Right cardiac atrium (tissue), 5 donors: ENCODE measurements at regions not wholly inside any gene's neighbourhood (a gene's known extent, or its start where the extent isn't known, plus 50 kb on each side); places are given as distances from the start of the nearest gene placed in this dataset.
"Not testable (repeated sequence)": the region's sequence is repeated elsewhere in the genome, so short reads cannot be mapped to it uniquely, and the experiment has no call there.

ENCODE experiments used
- ATAC-seq, 2 donors: fragments of 200-7000 bp; cut with Tn5 transposase; one replicate each; pipeline versions ENCODE4 v1.8.0 to v1.9.1; 2020; ENCODE audit warnings: moderate library complexity in 2 of 2, mild to moderate bottlenecking in 1 of 2
- DNase-seq, 3 donors: peaks; one replicate each; pipeline ENCODE4 v3.0.0-alpha.2; 2020
- H3K27ac ChIP-seq: one replicate; pipeline ENCODE4 v1.5.1; 2013; ENCODE audit warnings: mild to moderate bottlenecking, low read length, control low read depth, moderate library complexity
- H3K27me3 ChIP-seq: one replicate; pipeline ENCODE4 v1.6.1; 2013; ENCODE audit not compliant: control insufficient read depth, insufficient read depth
- H3K4me1 ChIP-seq: one replicate; pipeline ENCODE4 v1.6.1; 2013; ENCODE audit warnings: low read length; ENCODE audit not compliant: control insufficient read depth, insufficient read depth
- H3K4me3 ChIP-seq: one replicate; pipeline ENCODE4 v1.5.1; 2013; ENCODE audit warnings: low read length, control low read depth
- H3K9me3 ChIP-seq: one replicate; pipeline ENCODE4 v1.6.1; 2013; ENCODE audit warnings: low read length; ENCODE audit not compliant: control insufficient read depth
- WGBS: extraction: QIAGEN DNeasy Blood & Tissue Kit; methylation state at CpG from one replicate; pipeline ENCODE4 v1.1.7; 2013; 5-methylcytosine and 5-hydroxymethylcytosine counted together
- intact Hi-C, 4 donors: fragments of 100-400 bp; cut with DNase I; formaldehyde crosslinking; loops; one replicate each; pipeline versions ENCODE4 v1.11.0 to v1.14.0; 2022 to 2023
- donor health status: healthy with polysubstance abuse.
- donor health status: DM: no; HTN: yes; CAD: no.
- donor health status: DM: no; HTN: no; CAD: no.
- donor health status: DM: no; HTN: yes; CAD: no; lungs with severe emphysema.
- donor health status: DM: yes; HTN: yes; CAD: no.

- H3K27ac ChIP-seq, DNase-seq, intact Hi-C loops, H3K4me1 ChIP-seq, H3K9me3 ChIP-seq, H3K27me3 ChIP-seq, ATAC-seq, H3K4me3 ChIP-seq: not testable (repeated sequence)
- 75% methylated on average over 1 of the region's 1 CpG for WGBS
Observed at GRCh38 chrX:25091152-25091551, 75.4 kb upstream of the ARX start.

- Histone ChIP-seq H3K4me1 (no peaks in the 10 kb centered on the region), H3K27ac (no peak overlapping the region), H3K27me3 (no peaks in the 10 kb centered on the region), H3K9me3 (peaks cover 2% of the 10 kb centered on the region), H3K4me3 (no peak overlapping the region)
- no peak for DNase-seq
- no peak for ATAC-seq
- 76% methylated on average over 1 of the region's 1 CpG for WGBS
- intact Hi-C loops = no loop called here
Observed at GRCh38 chrX:25084446-25084845, 68.7 kb upstream of the ARX start.

- Histone ChIP-seq H3K27me3 (no peaks in the 10 kb centered on the region), H3K9me3 (peaks cover 2% of the 10 kb centered on the region), H3K27ac (no peak overlapping the region), H3K4me3 (no peak overlapping the region), H3K4me1 (no peaks in the 10 kb centered on the region)
- no peak for ATAC-seq
- DNase-seq = no peak
- WGBS = 53% methylated on average over 3 of the region's 3 CpGs
- intact Hi-C loops = no loop called here
Observed at GRCh38 chrX:25083661-25084060, 67.9 kb upstream of the ARX start.

- H3K9me3 ChIP-seq = no peaks in the 10 kb centered on the region
- intact Hi-C loops = no loop called here
- ATAC-seq (no peak), DNase-seq (no peak)
- H3K4me1 ChIP-seq = no peaks in the 10 kb centered on the region
- H3K27me3 ChIP-seq = no peaks in the 10 kb centered on the region
- H3K27ac ChIP-seq = no peak overlapping the region
- no peak overlapping the region for H3K4me3 ChIP-seq
- WGBS = 93% methylated on average over 3 of the region's 3 CpGs
Observed at GRCh38 chrX:25079020-25079419, 63.3 kb upstream of the ARX start.

DNA sequence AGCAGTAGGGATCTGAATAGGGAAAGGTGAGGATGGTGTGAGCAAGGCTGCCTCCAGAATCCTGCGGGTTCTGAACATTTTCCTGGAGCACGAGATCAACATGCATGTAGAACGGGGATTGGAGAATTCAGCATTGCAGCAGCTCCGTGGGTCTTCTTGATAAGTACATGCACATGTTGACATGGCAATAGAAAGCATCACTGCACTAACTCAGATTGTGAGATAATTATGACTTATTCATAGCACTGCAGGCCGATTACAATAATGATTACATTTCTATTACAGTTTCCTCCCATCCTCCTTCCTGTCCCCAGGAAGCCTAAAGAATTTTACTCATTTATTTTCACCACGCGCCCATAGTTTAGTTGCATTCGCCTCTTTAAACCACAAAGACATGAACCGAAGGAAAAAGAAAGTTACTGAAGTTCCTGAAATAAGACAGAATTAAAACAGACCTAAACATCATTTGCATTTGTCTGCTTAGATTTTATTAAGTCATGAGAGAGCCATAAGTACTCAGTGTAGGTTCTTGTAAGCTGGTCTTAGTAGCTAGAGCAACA is 61.3 kb upstream of the ARX start:
- H3K4me1 ChIP-seq = no peaks in the 10 kb centered on the region
- no peaks in the 10 kb centered on the region for H3K27me3 ChIP-seq
- no peak overlapping the region for H3K27ac ChIP-seq
- intact Hi-C loops = no loop called here
- no peak for DNase-seq
- no peak overlapping the region for H3K4me3 ChIP-seq
- 73% methylated on average over 9 of the region's 9 CpGs for WGBS
- no peaks in the 10 kb centered on the region for H3K9me3 ChIP-seq
- ATAC-seq = no peak

DNA sequence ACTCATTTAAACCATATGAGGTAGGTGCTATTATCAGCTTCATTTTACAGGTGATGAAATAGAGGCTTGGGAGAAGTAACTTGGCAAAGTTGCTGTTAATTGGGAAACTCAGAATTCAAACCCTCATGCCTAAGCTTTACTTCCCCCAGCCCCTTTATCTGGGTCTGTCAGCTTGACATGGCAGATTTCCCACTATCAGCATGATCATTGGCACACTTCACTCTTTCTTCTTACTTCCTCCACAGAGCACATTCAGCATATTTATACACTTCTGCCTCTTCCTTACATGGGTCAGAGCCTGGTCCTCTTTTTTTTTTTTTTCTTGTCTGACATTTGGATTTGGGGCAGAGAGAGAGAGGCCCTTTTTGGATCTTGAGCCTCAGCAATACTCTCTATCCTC is 56.5 kb upstream of the ARX start:
- intact Hi-C loops = no loop called here
- ATAC-seq = no peak
- Histone ChIP-seq H3K4me3 (no peak overlapping the region), H3K4me1 (no peaks in the 10 kb centered on the region), H3K27ac (no peak overlapping the region), H3K27me3 (no peaks in the 10 kb centered on the region), H3K9me3 (no peaks in the 10 kb centered on the region)
- DNase-seq = no peak

DNA sequence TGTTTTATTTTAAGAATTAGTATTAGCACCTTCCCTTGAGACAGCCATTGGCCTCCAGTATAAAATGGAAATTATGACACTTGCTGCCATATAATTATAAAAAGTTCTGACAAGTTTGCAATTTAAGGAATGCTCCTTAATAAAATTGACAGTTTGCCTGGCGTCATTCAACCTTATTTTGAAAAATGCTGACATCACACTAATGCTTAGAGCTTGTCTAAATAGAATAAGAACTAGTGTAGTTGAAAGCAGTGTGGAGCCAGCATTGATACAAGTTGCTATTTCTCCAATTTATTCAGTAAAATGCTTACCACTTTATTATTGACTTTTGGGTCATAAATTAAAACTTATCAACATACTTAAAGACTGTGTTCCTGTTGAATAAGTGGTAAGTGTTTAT is 54.3 kb upstream of the ARX start:
- intact Hi-C loops = no loop called here
- H3K27me3 ChIP-seq = no peaks in the 10 kb centered on the region
- DNase-seq (no peak), ATAC-seq (no peak)
- 67% methylated on average over 1 of the region's 1 CpG for WGBS
- no peak overlapping the region for H3K4me3 ChIP-seq
- H3K4me1 ChIP-seq = no peaks in the 10 kb centered on the region
- H3K27ac ChIP-seq = no peak overlapping the region
- H3K9me3 ChIP-seq = no peaks in the 10 kb centered on the region

- H3K9me3 ChIP-seq = no peaks in the 10 kb centered on the region
- no peak overlapping the region for H3K27ac ChIP-seq
- ATAC-seq = no peak
- no peaks in the 10 kb centered on the region for H3K27me3 ChIP-seq
- WGBS = 85% methylated on average over 2 of the region's 2 CpGs
- intact Hi-C loops = no loop called here
- no peak for DNase-seq
- H3K4me3 ChIP-seq = no peak overlapping the region
- no peaks in the 10 kb centered on the region for H3K4me1 ChIP-seq
Observed at GRCh38 chrX:25069209-25069608, 53.4 kb upstream of the ARX start.

DNA sequence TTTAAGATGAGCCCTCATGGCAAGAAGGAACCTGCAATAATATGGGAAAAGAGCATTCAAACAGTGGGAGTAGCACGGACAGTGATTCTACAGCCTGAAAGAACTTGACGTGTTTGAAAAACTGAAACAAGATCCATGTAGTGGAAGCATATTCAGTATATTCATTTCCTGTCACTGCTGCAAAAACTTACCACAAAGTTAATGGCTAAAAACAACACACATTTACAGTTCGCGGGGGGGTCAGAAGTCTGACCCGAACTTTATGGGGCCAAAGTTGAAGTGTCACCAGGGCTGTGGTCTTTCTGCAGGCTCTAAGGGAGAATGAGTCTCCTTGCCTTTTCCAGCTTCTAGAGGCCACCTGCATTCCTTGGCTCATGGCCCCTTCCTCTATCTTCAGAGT is 52.6 kb upstream of the ARX start:
- 88% methylated on average over 5 of the region's 5 CpGs for WGBS
- Histone ChIP-seq H3K9me3 (no peaks in the 10 kb centered on the region), H3K4me3 (no peak overlapping the region), H3K4me1 (no peaks in the 10 kb centered on the region), H3K27me3 (no peaks in the 10 kb centered on the region), H3K27ac (no peak overlapping the region)
- no peak for ATAC-seq
- intact Hi-C loops = no loop called here
- no peak for DNase-seq

GRCh38 chrX:25067271-25068172 is 51.8 kb upstream of the ARX start:
- H3K9me3 ChIP-seq = no peaks in the 10 kb centered on the region

GRCh38 chrX:25066131-25066530 is 50.4 kb upstream of the ARX start:
- Histone ChIP-seq H3K9me3 (no peaks in the 10 kb centered on the region), H3K27ac (no peak overlapping the region), H3K27me3 (no peaks in the 10 kb centered on the region), H3K4me3 (no peak overlapping the region), H3K4me1 (no peaks in the 10 kb centered on the region)
- no peak for DNase-seq
- intact Hi-C loops = no loop called here
- no peak for ATAC-seq
- WGBS = 91% methylated on average over 3 of the region's 3 CpGs

More at GRCh38 chrX:25067271-25068172, 51.8 kb upstream of the ARX start:
- H3K4me1 ChIP-seq = no peaks in the 10 kb centered on the region
- WGBS = 80% methylated on average over 4 of the region's 4 CpGs
- H3K27me3 ChIP-seq = no peaks in the 10 kb centered on the region
- intact Hi-C loops = no loop called here
- H3K27ac ChIP-seq = no peak overlapping the region
- H3K4me3 ChIP-seq = no peak overlapping the region
- ATAC-seq = no peak
- no peak for DNase-seq
